ENCODE measurements at regions not wholly inside any gene's neighbourhood (a gene's known extent, or its start where the extent isn't known, plus 50 kb on each side); places are given as distances from the start of the nearest gene placed in this dataset.

DNA sequence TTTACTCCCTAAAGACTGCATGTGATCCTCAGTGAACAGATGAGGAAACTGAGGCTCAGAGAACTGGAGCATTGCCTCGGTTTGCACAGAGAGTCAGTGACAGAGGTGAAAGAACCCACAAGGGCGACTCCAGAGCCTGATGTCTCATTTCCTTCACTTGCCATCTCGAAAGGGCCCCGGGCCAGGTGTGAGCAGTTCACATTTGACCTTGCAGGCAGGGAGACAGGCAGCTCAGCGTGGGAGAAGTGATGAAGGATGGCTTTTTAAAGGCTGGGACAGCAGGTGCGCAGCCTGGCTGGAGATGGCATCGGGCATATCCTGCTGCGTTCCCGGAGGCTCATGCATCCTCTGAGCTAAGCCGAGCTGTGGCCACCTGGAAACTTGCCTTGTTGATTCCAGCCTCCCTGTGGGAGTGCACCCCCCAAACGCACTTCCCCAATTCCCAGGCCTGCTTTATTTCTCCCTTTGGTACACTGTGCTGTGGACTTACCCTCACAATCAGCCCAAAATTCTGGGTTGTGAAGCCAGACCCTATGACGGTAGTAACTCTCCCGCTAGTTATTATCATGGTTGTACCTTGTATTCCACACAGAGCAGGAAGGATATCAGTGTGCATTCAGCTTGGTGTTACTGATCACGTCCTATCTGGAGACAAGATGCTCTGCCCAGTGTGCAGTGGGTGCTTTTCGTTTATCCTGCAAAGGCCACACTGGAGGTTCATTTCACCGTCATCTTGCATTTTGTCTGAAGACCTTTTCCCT, 753.2 kb upstream of the EEF2KMT start:
- no peak for DNase-seq (ENCODE audit: low read depth in 4 of 4, low spot score in 3 of 4)

GRCh38 chr16:5845046-5845445, 747.5 kb upstream of the EEF2KMT start:
- DNase-seq (ENCODE audit: low read depth in 4 of 4, low spot score in 3 of 4) = no peak

GRCh38 chr16:5841974-5842373, 744.4 kb upstream of the EEF2KMT start:
- no peak for DNase-seq (ENCODE audit: low read depth in 4 of 4, low spot score in 3 of 4)

GRCh38 chr16:5838725-5839124, 741.1 kb upstream of the EEF2KMT start:
- DNase-seq (ENCODE audit: low read depth in 4 of 4, low spot score in 3 of 4) = no peak

DNA sequence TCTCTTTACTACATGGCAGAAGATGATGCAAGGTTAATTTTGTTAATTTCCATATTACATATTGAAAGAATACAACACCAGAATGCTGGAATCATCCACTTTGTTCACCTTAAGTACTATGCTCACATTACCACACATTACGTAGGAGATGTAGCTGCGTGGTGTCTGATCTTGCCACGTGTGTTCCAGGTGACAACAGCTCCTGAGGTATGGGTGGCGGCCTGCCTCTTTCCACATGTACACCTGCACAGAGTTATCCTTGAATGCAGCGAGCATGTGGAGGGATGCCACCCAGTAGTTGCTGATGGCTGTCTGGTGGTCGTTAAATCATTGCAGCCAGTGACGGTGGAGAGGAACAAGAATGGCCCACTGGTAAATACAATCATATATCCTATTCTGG, 740.5 kb upstream of the EEF2KMT start:
- DNase-seq (ENCODE audit: low read depth in 4 of 4, low spot score in 3 of 4) = no peak

- DNase-seq (ENCODE audit: low read depth in 4 of 4, low spot score in 3 of 4) = no peak
Measured at GRCh38 chr16:5837007-5837670, 739.5 kb upstream of the EEF2KMT start.

GRCh38 chr16:5835876-5836275, 738.3 kb upstream of the EEF2KMT start:
- DNase-seq (ENCODE audit: low read depth in 4 of 4, low spot score in 3 of 4) = no peak

GRCh38 chr16:5826332-5826731, 728.7 kb upstream of the EEF2KMT start:
- no peak for DNase-seq (ENCODE audit: low read depth in 4 of 4, low spot score in 3 of 4)

- DNase-seq (ENCODE audit: low read depth in 4 of 4, low spot score in 3 of 4) = no peak
Measured at GRCh38 chr16:5820472-5820871, 722.9 kb upstream of the EEF2KMT start.

DNA sequence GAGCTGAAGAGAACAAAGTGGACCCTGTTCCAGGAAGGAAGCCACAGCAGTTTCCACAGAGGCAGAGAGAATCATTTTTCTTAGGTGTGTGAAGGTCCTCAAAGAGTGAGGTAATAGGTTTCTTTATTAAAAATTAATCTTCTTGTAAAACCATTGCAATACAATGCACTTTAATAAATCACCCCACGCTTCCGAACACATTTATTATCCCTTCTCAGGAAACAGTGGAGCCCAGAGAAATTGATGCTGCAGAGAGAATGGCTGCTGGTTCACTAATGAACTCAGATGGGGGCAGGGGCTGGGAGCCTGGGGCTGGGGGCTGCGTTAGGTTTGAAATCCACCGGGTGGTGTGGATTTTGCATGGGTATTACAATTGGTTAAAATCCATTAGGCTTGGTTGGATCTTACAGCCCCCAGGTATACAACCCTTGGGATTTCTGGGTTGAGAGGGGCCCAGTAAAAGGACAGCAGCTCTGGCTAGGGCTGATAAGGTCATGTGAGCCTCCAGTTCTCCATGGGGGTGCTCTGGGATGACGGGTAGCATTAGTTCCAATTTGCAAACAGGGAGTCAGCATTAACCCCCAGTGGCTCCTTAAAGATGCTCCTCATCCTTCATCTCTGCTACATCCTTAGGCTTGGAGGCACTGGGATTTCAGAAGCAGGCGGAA, 718.1 kb upstream of the EEF2KMT start:
- DNase-seq (ENCODE audit: low read depth in 4 of 4, low spot score in 3 of 4) = no peak

DNA sequence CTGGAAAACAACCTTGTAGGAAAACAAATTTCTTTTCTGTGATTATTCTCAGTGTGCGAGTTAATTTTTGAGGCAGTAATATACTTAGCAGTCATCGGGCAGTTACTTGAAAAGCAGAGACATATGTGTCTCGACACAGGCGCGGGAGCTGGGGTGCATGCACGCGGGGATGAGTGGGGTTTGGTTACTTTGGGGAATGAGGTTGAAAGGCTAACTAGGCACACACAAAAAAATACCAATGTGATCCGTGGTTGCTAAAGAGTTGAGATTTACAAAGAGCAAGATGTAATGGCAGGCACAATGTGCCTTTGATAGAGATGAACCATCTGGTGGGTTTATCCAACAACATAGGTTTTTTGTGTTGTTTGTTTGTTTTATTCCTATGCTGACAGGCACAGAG, 703.8 kb upstream of the EEF2KMT start:
- no peak for DNase-seq (ENCODE audit: low read depth in 4 of 4, low spot score in 3 of 4)

GRCh38 chr16:5793556-5793955, 696.0 kb upstream of the EEF2KMT start:
- DNase-seq (ENCODE audit: low read depth in 4 of 4, low spot score in 3 of 4) = no peak

DNA sequence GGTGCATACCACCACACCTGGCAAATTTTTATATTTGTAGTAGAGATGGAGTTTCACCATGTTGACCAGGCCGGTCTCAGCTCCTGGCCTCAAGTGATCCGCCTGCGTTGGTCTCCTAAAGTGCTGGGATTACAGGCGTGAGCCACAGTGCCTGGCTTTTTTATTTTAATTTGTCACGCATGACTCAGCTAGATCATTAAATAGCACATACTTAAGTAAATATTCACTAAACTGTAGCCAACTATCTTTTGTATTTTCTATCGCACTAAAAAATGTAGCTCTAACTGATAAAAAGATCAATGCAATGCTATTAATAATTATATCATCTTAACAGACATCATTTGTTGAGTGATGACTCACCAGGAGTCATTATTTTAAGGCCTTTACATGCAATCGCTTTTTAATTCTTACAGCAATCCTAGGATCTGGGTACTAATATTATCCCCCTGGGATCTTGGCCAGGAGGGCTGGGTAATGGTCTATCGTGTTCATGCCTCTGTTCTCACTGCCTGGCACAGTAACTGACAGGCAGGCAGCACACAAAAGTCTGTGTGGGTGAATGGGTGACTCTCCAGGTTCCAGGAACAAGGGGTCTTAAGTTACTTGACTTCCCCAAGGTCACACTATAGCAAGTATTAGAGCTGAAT, 693.5 kb upstream of the EEF2KMT start:
- DNase-seq (ENCODE audit: low read depth in 4 of 4, low spot score in 3 of 4) = no peak

- DNase-seq (ENCODE audit: low read depth in 4 of 4, low spot score in 3 of 4) = no peak
Measured at GRCh38 chr16:5790512-5790911, 692.9 kb upstream of the EEF2KMT start.

DNA sequence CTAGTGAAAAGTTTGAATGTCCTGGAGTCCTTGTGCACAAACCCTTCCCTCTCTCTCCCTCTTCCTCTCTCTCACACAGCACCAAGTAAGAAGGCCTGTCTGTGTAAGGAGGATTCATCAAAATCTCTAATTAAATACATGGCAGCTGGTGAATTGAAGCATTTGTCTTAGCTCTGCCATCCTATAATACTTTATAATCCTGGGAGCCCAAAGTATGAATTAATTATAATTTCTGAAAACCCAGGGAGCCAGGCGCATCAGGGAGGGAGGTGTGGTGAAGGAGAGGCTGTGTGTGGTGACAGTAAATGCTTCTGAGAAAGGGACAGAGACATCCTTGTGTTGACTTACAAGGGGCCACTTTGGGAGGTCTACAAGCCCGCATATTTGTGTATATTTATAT, 691.4 kb upstream of the EEF2KMT start:
- DNase-seq (ENCODE audit: low read depth in 4 of 4, low spot score in 3 of 4) = no peak

DNA sequence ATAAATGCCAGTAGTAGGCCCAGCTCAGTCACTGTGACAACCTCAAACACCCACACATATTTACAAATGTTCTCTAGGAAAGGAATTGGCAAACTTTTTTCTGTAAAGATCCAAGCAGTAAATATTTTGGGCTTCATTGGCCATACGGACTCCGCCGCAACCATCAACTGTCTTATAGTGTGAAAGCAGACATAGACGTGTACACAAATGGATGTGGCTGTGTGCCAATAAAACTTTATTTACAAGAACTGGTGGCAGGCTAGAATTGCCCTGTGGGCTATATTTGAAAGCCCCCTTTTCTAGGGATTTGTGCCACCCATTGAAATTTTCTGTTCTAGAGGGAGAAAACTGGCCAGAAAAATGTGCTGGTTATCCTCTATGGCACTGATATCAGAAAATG, 683.8 kb upstream of the EEF2KMT start:
- DNase-seq (ENCODE audit: low read depth in 4 of 4, low spot score in 3 of 4) = no peak

DNA sequence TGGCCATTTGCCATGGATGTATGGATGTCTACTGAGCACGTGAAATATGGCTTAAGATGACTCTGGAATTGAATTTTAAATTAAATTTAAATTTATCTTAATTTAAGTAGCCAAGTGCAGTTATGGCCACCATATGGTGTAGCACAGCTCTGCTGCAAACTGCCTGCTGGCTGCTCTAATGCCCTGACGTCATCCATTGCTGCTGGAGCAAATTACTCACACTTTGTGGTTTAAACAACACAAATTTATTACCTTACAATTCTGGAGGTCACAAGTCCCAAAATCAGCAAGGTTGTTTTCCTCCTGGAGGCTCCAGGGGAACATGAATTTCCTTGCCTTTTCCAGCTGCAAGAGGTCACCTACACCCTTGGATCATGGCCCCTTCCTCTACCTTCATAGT, 679.3 kb upstream of the EEF2KMT start:
- no peak for DNase-seq (ENCODE audit: low read depth in 4 of 4, low spot score in 3 of 4)

- DNase-seq (ENCODE audit: low read depth in 4 of 4, low spot score in 3 of 4) = no peak
Measured at GRCh38 chr16:5775916-5776315, 678.3 kb upstream of the EEF2KMT start.

DNA sequence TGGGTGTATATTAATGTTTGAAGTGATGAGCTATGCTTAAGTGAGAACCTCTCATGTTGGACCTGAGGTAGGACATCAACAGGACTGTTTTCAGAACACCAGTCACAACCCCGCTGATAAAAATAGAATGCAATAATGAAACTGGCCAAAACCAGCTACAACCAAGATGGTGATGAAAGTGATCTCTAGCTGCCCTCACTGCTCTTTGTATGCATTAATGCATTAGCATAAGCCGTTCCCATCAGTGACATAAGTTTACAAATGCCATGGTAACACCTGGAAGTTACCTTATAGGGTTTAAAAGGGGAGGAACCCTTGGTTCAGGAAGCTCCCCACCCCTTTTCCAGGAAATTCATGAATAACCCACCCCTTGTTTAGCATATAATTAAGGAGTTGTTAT, 672.5 kb upstream of the EEF2KMT start:
- DNase-seq (ENCODE audit: low read depth in 4 of 4, low spot score in 3 of 4) = no peak

GRCh38 chr16:5769513-5769912, 671.9 kb upstream of the EEF2KMT start:
- DNase-seq (ENCODE audit: low read depth in 4 of 4, low spot score in 3 of 4) = no peak

DNA sequence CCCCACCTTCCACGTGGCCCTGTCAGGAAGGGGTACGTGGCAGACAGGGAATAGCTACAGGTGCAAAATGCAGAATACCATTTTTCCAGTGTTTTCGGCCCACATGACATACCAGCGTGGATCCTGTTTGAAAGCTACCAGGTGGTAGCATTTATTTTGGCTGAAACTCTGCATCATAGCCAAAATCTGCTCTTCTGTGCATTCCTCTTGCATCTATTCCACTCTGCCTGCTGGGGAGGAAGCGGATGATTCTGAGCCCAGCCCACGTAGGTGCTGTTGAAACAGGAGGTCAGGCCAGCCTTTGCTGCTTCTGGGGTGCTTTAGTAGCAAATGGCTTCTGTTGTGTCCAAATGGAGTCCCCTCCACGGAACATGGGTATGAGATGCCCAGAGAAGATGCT, 670.9 kb upstream of the EEF2KMT start:
- no peak for DNase-seq (ENCODE audit: low read depth in 4 of 4, low spot score in 3 of 4)
